ENCODE measurements at regions not wholly inside any gene's neighbourhood (a gene's known extent, or its start where the extent isn't known, plus 50 kb on each side); places are given as distances from the start of the nearest gene placed in this dataset.

- Histone ChIP-seq H3K27ac (ENCODE audit: low read length) (no peak overlapping the region), H3K4me1 (ENCODE audit: control insufficient read depth, insufficient read depth, low read length) (no peaks in the 10 kb centered on the region), H3K4me3 (ENCODE audit: low read length) (no peak overlapping the region), H3K27me3 (ENCODE audit: control insufficient read depth, insufficient read depth, low read length) (no peaks in the 10 kb centered on the region), H3K36me3 (ENCODE audit: control insufficient read depth, insufficient read depth, low read length) (no peaks in the 10 kb centered on the region), H3K9me3 (ENCODE audit: control insufficient read depth, insufficient read depth, low read length) (no peaks in the 10 kb centered on the region)
- Mint-ChIP-seq H3K27me3 (ENCODE audit: low read depth in 2 of 2) (peaks cover 0 to 8% of the 10 kb centered on the region in 2 donors), H3K9me3 (peaks cover 0 to under 1% of the 10 kb centered on the region in 2 donors), H3K4me3 (no peak overlapping the region), H3K27ac (no peak overlapping the region), H3K36me3 (no peaks in the 10 kb centered on the region), H3K4me1 (peaks cover 0 to 12% of the 10 kb centered on the region in 2 donors)
- DNase-seq (no peak), ATAC-seq (no peak)
- WGBS (ENCODE audit: insufficient coverage): 39% methylated on average over 4 of the region's 5 CpGs
- intact Hi-C loops (cut with micrococcal nuclease): no loop called here
- no peak for TF ChIP-seq CTCF (IDR thresholded peaks at IDR 0.05)
Observed at GRCh38 chr5:153350175-153350883, 140.1 kb upstream of the GRIA1 start.

GRCh38 chr5:153352685-153353219, 137.7 kb upstream of the GRIA1 start:
- peak in 2 of 3 donors; percentile 37 to 47 for ATAC-seq
- no peaks in the 10 kb centered on the region for H3K4me1 ChIP-seq (ENCODE audit: control insufficient read depth, insufficient read depth, low read length)
- H3K27ac Mint-ChIP-seq: no peak overlapping the region
- intact Hi-C loops (cut with micrococcal nuclease): no loop called here
- peak in 1 of 2 donors; percentile 4 for DNase-seq
- WGBS (ENCODE audit: insufficient coverage): 2% methylated on average over 11 of the region's 11 CpGs
- peaks cover 3 to 5% of the 10 kb centered on the region in 2 donors for H3K9me3 Mint-ChIP-seq
- H3K27me3 Mint-ChIP-seq (ENCODE audit: low read depth in 2 of 2): peaks cover 0 to 8% of the 10 kb centered on the region in 2 donors
- no peak for TF ChIP-seq CTCF (IDR thresholded peaks at IDR 0.05)
- no peaks in the 10 kb centered on the region for H3K36me3 Mint-ChIP-seq
- H3K27me3 ChIP-seq (ENCODE audit: control insufficient read depth, insufficient read depth, low read length): no peaks in the 10 kb centered on the region
- H3K36me3 ChIP-seq (ENCODE audit: control insufficient read depth, insufficient read depth, low read length): no peaks in the 10 kb centered on the region
- H3K9me3 ChIP-seq (ENCODE audit: control insufficient read depth, insufficient read depth, low read length): no peaks in the 10 kb centered on the region
- H3K27ac ChIP-seq (ENCODE audit: low read length): no peak overlapping the region
- peaks cover 0 to 12% of the 10 kb centered on the region in 2 donors for H3K4me1 Mint-ChIP-seq
- peak overlapping the region; percentile 70 for H3K4me3 Mint-ChIP-seq
- no peak overlapping the region for H3K4me3 ChIP-seq (ENCODE audit: low read length)

- DNase-seq (no peak), ATAC-seq (no peak)
- H3K4me3 Mint-ChIP-seq: no peak overlapping the region
- peak overlapping the region in 1 of 2 donors; percentile 72 for H3K27ac Mint-ChIP-seq
- no peaks in the 10 kb centered on the region for H3K36me3 ChIP-seq (ENCODE audit: control insufficient read depth, insufficient read depth, low read length)
- H3K9me3 Mint-ChIP-seq: peaks cover 3 to 8% of the 10 kb centered on the region in 2 donors
- peaks cover 0 to 4% of the 10 kb centered on the region in 2 donors for H3K27me3 Mint-ChIP-seq (ENCODE audit: low read depth in 2 of 2)
- no peaks in the 10 kb centered on the region for H3K27me3 ChIP-seq (ENCODE audit: control insufficient read depth, insufficient read depth, low read length)
- peaks cover 11 to 12% of the 10 kb centered on the region in 2 donors for H3K4me1 Mint-ChIP-seq
- H3K4me3 ChIP-seq (ENCODE audit: low read length): no peak overlapping the region
- WGBS (ENCODE audit: insufficient coverage): 87% methylated on average over 3 of the region's 3 CpGs
- intact Hi-C loops (cut with micrococcal nuclease): no loop called here
- TF ChIP-seq CTCF (IDR thresholded peaks at IDR 0.05): no peak
- no peaks in the 10 kb centered on the region for H3K9me3 ChIP-seq (ENCODE audit: control insufficient read depth, insufficient read depth, low read length)
- H3K36me3 Mint-ChIP-seq: no peaks in the 10 kb centered on the region
- no peaks in the 10 kb centered on the region for H3K4me1 ChIP-seq (ENCODE audit: control insufficient read depth, insufficient read depth, low read length)
- H3K27ac ChIP-seq (ENCODE audit: low read length): no peak overlapping the region
Observed at GRCh38 chr5:153357493-153358112, 132.9 kb upstream of the GRIA1 start.

Measured in natural killer cell (primary cell).